HL-60 (cell line): ENCODE measurements at regions not wholly inside any gene's neighbourhood (a gene's known extent, or its start where the extent isn't known, plus 50 kb on each side); places are given as distances from the start of the nearest gene placed in this dataset.

Experiments
- DNase-seq, 2 experiments: peaks; one replicate each; pipeline ENCODE4 v3.0.0-alpha.2; 2010 to 2020; ENCODE audit warnings: low read depth in 1 of 2, low spot score in 1 of 2
- H3K27ac ChIP-seq: fragments of 250-450 bp; sonication (Bioruptor Pico); replicated peaks from 2 replicates; pipeline ENCODE4 v1.5.1; 2020; ENCODE audit warnings: mild to moderate bottlenecking, moderate library complexity
- H3K27me3 ChIP-seq: fragments of 250-450 bp; sonication (Bioruptor Pico); 2 replicates; pipeline ENCODE4 v1.5.1; 2021; ENCODE audit warnings: mild to moderate bottlenecking, moderate library complexity; ENCODE audit not compliant: insufficient read depth, poor library complexity, severe bottlenecking
- H3K4me3 ChIP-seq: replicated peaks from 2 replicates; pipeline ENCODE4 v1.5.1; 2011; ENCODE audit warnings: mild to moderate bottlenecking, control low read depth, low read length; ENCODE audit not compliant: insufficient read depth
- GABPA ChIP-seq: IDR thresholded peaks from 2 replicates; pipeline ENCODE4 v1.6.1; 2012; ENCODE audit warnings: low read depth
- POLR2AphosphoS5 ChIP-seq: IDR thresholded peaks from 2 replicates; pipeline ENCODE4 v1.6.1; 2012; ENCODE audit warnings: low read depth
- SPI1 ChIP-seq: IDR thresholded peaks from 2 replicates; pipeline ENCODE4 v1.6.1; 2012; ENCODE audit warnings: low read depth, mild to moderate bottlenecking, borderline replicate concordance
- TF ChIP-seq, protein P1 (sequence below): IDR thresholded peaks from one replicate; pipeline ENCODE4 v1.5.1; 2011; ENCODE audit warnings: low read length, control low read depth, inconsistent platforms; ENCODE audit not compliant: insufficient read depth
- TF ChIP-seq, protein P2 (sequence below): IDR thresholded peaks from 2 replicates; pipeline ENCODE4 v1.6.1; 2012; ENCODE audit warnings: low read depth; ENCODE audit not compliant: insufficient replicate concordance

DNA sequence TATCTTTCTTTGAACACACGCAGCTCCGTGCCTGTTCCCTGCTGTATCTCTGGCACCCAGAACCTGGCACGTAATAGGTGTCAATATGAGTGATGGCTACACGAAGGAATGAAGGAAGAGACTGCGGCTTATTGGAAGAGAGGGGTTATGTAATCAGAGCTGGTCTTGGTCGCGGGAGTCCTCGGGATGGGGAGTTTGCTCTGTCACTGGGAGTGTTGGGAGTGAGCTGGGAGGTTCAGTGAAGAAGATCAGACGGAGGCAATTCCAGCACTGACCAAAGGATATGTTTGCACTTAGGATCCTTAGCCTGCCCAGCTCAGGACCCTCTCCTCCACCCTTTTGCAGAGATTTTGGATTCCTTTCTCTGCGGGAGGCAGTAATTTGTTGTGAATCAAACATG lies 709.1 kb downstream of the PTPRU start:
- no peak for DNase-seq
- no peak overlapping the region for H3K27ac ChIP-seq
- H3K4me3 ChIP-seq = no peak overlapping the region
- no peaks in the 10 kb centered on the region for H3K27me3 ChIP-seq
- TF ChIP-seq, protein P1, sequence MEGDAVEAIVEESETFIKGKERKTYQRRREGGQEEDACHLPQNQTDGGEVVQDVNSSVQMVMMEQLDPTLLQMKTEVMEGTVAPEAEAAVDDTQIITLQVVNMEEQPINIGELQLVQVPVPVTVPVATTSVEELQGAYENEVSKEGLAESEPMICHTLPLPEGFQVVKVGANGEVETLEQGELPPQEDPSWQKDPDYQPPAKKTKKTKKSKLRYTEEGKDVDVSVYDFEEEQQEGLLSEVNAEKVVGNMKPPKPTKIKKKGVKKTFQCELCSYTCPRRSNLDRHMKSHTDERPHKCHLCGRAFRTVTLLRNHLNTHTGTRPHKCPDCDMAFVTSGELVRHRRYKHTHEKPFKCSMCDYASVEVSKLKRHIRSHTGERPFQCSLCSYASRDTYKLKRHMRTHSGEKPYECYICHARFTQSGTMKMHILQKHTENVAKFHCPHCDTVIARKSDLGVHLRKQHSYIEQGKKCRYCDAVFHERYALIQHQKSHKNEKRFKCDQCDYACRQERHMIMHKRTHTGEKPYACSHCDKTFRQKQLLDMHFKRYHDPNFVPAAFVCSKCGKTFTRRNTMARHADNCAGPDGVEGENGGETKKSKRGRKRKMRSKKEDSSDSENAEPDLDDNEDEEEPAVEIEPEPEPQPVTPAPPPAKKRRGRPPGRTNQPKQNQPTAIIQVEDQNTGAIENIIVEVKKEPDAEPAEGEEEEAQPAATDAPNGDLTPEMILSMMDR = no peak
- TF ChIP-seq, protein P2, sequence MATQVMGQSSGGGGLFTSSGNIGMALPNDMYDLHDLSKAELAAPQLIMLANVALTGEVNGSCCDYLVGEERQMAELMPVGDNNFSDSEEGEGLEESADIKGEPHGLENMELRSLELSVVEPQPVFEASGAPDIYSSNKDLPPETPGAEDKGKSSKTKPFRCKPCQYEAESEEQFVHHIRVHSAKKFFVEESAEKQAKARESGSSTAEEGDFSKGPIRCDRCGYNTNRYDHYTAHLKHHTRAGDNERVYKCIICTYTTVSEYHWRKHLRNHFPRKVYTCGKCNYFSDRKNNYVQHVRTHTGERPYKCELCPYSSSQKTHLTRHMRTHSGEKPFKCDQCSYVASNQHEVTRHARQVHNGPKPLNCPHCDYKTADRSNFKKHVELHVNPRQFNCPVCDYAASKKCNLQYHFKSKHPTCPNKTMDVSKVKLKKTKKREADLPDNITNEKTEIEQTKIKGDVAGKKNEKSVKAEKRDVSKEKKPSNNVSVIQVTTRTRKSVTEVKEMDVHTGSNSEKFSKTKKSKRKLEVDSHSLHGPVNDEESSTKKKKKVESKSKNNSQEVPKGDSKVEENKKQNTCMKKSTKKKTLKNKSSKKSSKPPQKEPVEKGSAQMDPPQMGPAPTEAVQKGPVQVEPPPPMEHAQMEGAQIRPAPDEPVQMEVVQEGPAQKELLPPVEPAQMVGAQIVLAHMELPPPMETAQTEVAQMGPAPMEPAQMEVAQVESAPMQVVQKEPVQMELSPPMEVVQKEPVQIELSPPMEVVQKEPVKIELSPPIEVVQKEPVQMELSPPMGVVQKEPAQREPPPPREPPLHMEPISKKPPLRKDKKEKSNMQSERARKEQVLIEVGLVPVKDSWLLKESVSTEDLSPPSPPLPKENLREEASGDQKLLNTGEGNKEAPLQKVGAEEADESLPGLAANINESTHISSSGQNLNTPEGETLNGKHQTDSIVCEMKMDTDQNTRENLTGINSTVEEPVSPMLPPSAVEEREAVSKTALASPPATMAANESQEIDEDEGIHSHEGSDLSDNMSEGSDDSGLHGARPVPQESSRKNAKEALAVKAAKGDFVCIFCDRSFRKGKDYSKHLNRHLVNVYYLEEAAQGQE = no peak
- no peak for TF ChIP-seq GABPA
- TF ChIP-seq POLR2AphosphoS5 = no peak
- no peak for TF ChIP-seq SPI1

DNA sequence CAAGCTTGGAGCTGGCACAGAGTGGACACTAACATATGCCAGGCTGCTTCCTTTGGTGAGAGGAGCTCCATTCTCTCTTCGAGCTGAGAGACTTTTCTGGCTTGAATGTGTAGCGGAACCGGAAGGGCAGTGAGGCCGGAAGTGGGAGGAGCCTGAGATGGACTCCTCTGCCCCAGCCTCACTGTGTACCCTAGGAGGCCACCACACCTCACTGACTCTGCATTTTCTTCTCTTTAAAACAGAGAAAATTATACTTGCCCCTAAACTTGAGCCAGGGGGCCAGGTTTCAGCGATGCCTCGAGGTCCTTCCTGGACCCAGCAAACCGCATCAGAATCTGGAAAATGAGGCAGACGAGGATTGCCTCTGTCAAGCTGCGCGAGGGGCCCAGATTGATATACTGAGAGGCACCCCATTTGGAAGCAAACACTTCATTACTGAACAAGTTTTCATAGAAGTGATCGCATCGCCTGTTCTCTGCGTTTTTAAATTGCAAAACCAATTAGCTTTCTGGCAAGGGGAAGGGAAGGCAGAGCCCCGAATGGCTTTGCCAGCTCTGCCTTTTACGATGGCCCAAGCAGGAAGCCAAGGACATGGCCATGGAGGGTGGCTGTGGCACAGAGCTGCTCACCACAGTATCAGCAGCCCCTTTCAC lies 708.1 kb downstream of the PTPRU start:
- Histone ChIP-seq H3K4me3 (no peak overlapping the region), H3K27me3 (no peaks in the 10 kb centered on the region), H3K27ac (no peak overlapping the region)
- TF ChIP-seq, protein P2 = no peak
- TF ChIP-seq, protein P1 = no peak
- TF ChIP-seq GABPA (no peak), POLR2AphosphoS5 (no peak), SPI1 (no peak)
- no peak for DNase-seq

DNA sequence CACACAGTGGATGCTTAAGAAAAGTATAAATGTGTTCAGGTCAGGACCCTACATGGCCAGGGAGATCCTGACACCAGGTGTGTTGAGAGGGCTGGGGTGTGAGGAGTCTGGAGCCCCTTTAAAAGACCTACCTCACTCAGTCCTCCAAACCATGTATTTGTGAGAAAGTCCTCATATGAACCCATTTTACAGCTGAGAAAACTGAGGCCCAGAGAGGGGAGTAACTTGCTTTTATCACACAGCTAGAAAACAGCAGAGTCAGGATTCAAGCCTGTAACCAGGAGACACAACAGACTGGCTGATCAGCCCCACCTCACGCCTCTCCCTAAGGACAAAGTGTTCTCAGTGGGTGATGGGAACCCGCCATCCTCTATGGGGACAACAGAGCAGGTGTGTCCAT lies 706.7 kb downstream of the PTPRU start:
- TF ChIP-seq POLR2AphosphoS5 (no peak), GABPA (no peak), SPI1 (no peak)
- TF ChIP-seq, protein P1 = no peak
- TF ChIP-seq, protein P2 = no peak
- no peak overlapping the region for H3K27ac ChIP-seq
- no peak for DNase-seq
- H3K4me3 ChIP-seq = no peak overlapping the region
- H3K27me3 ChIP-seq = no peaks in the 10 kb centered on the region
